ENCODE measurements at regions not wholly inside any gene's neighbourhood (a gene's known extent, or its start where the extent isn't known, plus 50 kb on each side); places are given as distances from the start of the nearest gene placed in this dataset.

GRCh38 chr7:73977619-73978618 lies 50.1 kb upstream of the ELN start:
- TF ChIP-seq CTCF (IDR thresholded peaks at IDR 0.05) = no peak
- TF ChIP-seq POLR2A (IDR thresholded peaks at IDR 0.05) = no peak

Data from esophagus squamous epithelium (tissue), 4 donors.